Neural progenitor cell (in vitro differentiated cells): ENCODE measurements at regions not wholly inside any gene's neighbourhood (a gene's known extent, or its start where the extent isn't known, plus 50 kb on each side); places are given as distances from the start of the nearest gene placed in this dataset.

Experiments used
- EZH2 ChIP-seq: fragments of 200-600 bp; sonication (generic); IDR thresholded peaks from 2 replicates; pipeline ENCODE4 v1.6.1; 2017; ENCODE audit warnings: antibody characterized with exemption, mild to moderate bottlenecking, moderate library complexity
- TF ChIP-seq, protein P1 (sequence below): fragments of 200-600 bp; sonication (generic); IDR thresholded peaks from 2 replicates; pipeline ENCODE4 v1.5.1; 2017; ENCODE audit warnings: antibody characterized with exemption, mild to moderate bottlenecking

DNA sequence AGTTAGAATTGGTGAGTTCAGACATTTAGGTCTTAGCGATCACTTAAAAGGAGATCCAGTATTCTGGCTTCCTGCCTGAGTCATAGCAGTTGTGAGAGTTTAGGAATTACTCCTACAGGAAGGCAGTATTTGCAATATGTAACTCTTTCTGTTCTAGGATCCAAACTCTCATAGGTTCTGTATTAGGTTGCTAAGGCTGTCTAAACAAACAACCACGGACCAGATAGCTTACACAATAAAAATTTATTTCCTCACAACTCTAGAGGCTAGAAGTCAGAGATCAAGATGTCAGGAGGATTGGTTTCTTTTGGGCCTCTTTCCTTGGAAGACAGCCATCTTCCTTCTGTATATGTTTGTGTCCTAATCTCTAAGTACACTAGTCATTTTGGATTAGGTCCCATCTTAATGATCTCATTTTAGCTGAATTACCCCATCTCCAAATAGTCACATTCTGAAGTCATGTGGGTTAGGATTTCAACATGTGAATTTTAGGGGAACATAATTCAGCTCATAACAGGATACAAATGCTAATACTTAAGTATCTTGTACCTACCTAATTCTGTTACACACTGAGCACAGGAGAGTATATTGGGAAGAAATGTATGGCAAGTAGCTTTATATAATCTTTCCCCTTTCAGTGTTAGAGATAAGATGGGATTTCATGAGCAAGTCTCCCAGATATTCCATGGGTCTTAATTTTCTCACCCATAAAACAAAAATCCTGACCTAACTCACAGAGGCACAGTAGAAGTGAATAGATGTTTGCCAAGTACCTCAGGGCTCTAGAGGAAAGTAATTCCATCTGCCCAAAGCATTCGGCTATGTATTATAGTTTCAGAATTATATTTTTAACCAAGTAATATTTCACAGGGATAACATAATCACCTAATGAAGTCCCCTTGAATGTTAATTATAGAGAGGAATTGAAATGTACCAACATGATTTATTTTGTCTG lies 144.4 kb downstream of the PTBP2 start:
- TF ChIP-seq EZH2 = no peak
- TF ChIP-seq, protein P1, sequence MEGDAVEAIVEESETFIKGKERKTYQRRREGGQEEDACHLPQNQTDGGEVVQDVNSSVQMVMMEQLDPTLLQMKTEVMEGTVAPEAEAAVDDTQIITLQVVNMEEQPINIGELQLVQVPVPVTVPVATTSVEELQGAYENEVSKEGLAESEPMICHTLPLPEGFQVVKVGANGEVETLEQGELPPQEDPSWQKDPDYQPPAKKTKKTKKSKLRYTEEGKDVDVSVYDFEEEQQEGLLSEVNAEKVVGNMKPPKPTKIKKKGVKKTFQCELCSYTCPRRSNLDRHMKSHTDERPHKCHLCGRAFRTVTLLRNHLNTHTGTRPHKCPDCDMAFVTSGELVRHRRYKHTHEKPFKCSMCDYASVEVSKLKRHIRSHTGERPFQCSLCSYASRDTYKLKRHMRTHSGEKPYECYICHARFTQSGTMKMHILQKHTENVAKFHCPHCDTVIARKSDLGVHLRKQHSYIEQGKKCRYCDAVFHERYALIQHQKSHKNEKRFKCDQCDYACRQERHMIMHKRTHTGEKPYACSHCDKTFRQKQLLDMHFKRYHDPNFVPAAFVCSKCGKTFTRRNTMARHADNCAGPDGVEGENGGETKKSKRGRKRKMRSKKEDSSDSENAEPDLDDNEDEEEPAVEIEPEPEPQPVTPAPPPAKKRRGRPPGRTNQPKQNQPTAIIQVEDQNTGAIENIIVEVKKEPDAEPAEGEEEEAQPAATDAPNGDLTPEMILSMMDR = no peak
